H9 (cell line): ENCODE measurements at regions not wholly inside any gene's neighbourhood (a gene's known extent, or its start where the extent isn't known, plus 50 kb on each side); places are given as distances from the start of the nearest gene placed in this dataset.

Experiments used
- DNase-seq: peaks from one replicate; pipeline ENCODE4 v3.0.0-alpha.2; 2017
- H2AFZ ChIP-seq: one replicate; pipeline ENCODE4 v1.6.1; 2013; ENCODE audit warnings: mild to moderate bottlenecking, low read length, control low read depth, moderate library complexity
- H2AK5ac ChIP-seq: 2 replicates; pipeline ENCODE4 v1.6.1; 2013; ENCODE audit warnings: low read length, control low read depth, mixed read lengths; ENCODE audit not compliant: insufficient read length
- H2BK120ac ChIP-seq: one replicate; pipeline ENCODE4 v1.6.1; 2013; ENCODE audit warnings: low read depth, mild to moderate bottlenecking, low read length, control low read depth, inconsistent platforms; ENCODE audit not compliant: poor library complexity, severe bottlenecking
- H2BK12ac ChIP-seq: 2 replicates; pipeline ENCODE4 v1.6.1; 2013; ENCODE audit warnings: low read length, control low read depth, mixed read lengths, low read depth; ENCODE audit not compliant: insufficient read length
- H2BK15ac ChIP-seq: 2 replicates; pipeline ENCODE4 v1.6.1; 2013; ENCODE audit warnings: low read depth, low read length, control low read depth
- H2BK20ac ChIP-seq: one replicate; pipeline ENCODE4 v1.6.1; 2013; ENCODE audit warnings: low read depth, mild to moderate bottlenecking, low read length, control low read depth, inconsistent platforms; ENCODE audit not compliant: poor library complexity, severe bottlenecking
- H2BK5ac ChIP-seq: 2 replicates; pipeline ENCODE4 v1.6.1; 2013; ENCODE audit warnings: low read length, control low read depth, mixed read lengths; ENCODE audit not compliant: insufficient read length
- H3K14ac ChIP-seq: 2 replicates; pipeline ENCODE4 v1.6.1; 2013; ENCODE audit warnings: low read length, control low read depth; ENCODE audit not compliant: insufficient read depth
- H3K18ac ChIP-seq: 2 replicates; pipeline ENCODE4 v1.6.1; 2013; ENCODE audit warnings: low read depth, mild to moderate bottlenecking, mixed read lengths, low read length, control low read depth; ENCODE audit not compliant: insufficient read length
- H3K23ac ChIP-seq: 2 replicates; pipeline ENCODE4 v1.6.1; 2013; ENCODE audit warnings: low read length, control low read depth, mixed read lengths, low read depth; ENCODE audit not compliant: insufficient read length
- H3K23me2 ChIP-seq: 2 replicates; pipeline ENCODE4 v1.6.1; 2013; ENCODE audit warnings: low read depth, mild to moderate bottlenecking, mixed read lengths, low read length, control low read depth; ENCODE audit not compliant: insufficient read length, poor library complexity, severe bottlenecking
- H3K27ac ChIP-seq: 2 replicates; pipeline ENCODE4 v1.5.1; 2013; ENCODE audit warnings: low read length, control low read depth, mixed read lengths, low read depth; ENCODE audit not compliant: insufficient read length
- H3K27me3 ChIP-seq: 2 replicates; pipeline ENCODE4 v1.6.1; 2013; ENCODE audit warnings: low read length, control low read depth, inconsistent platforms; ENCODE audit not compliant: insufficient read depth
- H3K4ac ChIP-seq: 2 replicates; pipeline ENCODE4 v1.6.1; 2013; ENCODE audit warnings: low read depth, mild to moderate bottlenecking, control low read depth, inconsistent platforms, low read length, moderate library complexity
- H3K4me1 ChIP-seq: 2 replicates; pipeline ENCODE4 v1.6.1; 2013; ENCODE audit warnings: low read length, control low read depth, inconsistent platforms; ENCODE audit not compliant: insufficient read depth
- H3K4me2 ChIP-seq: 2 replicates; pipeline ENCODE4 v1.6.1; 2013; ENCODE audit warnings: low read length, control low read depth, mixed read lengths; ENCODE audit not compliant: insufficient read length, insufficient read depth
- H3K56ac ChIP-seq: 2 replicates; pipeline ENCODE4 v1.6.1; 2013; ENCODE audit warnings: low read depth, mild to moderate bottlenecking, mixed read lengths, low read length, control low read depth; ENCODE audit not compliant: insufficient read length
- H3K79me1 ChIP-seq: 2 replicates; pipeline ENCODE4 v1.6.1; 2013; ENCODE audit warnings: low read depth, mild to moderate bottlenecking, moderate library complexity, low read length, control low read depth, inconsistent platforms; ENCODE audit not compliant: insufficient read depth, poor library complexity, severe bottlenecking
- H3K79me2 ChIP-seq: 2 replicates; pipeline ENCODE4 v1.6.1; 2013; ENCODE audit warnings: low read length, control low read depth, inconsistent platforms; ENCODE audit not compliant: insufficient read depth
- H3K9ac ChIP-seq: 2 replicates; pipeline ENCODE4 v1.6.1; 2013; ENCODE audit warnings: low read length, control low read depth, mixed read lengths; ENCODE audit not compliant: insufficient read length; ENCODE audit errors: extremely low read depth
- H3K9me3 ChIP-seq: one replicate; pipeline ENCODE4 v1.6.1; 2013; ENCODE audit warnings: low read depth, low read length, inconsistent platforms; ENCODE audit not compliant: control insufficient read depth
- H3T11ph ChIP-seq: one replicate; pipeline ENCODE4 v1.6.1; 2013; ENCODE audit warnings: mild to moderate bottlenecking, low read length, control low read depth, inconsistent platforms
- H4K20me1 ChIP-seq: one replicate; pipeline ENCODE4 v1.6.1; 2013; ENCODE audit not compliant: control insufficient read depth, insufficient read length, insufficient read depth
- H4K5ac ChIP-seq: 2 replicates; pipeline ENCODE4 v1.6.1; 2013; ENCODE audit warnings: low read depth, mild to moderate bottlenecking, mixed read lengths, low read length, control low read depth; ENCODE audit not compliant: insufficient read length
- H4K8ac ChIP-seq: replicated peaks from 2 replicates; pipeline ENCODE4 v1.6.1; 2013; ENCODE audit warnings: low read length, control low read depth, mixed read lengths, low read depth; ENCODE audit not compliant: insufficient read length
- H4K91ac ChIP-seq: 2 replicates; pipeline ENCODE4 v1.6.1; 2013; ENCODE audit warnings: low read depth, mild to moderate bottlenecking, moderate library complexity, mixed read lengths, low read length, control low read depth; ENCODE audit not compliant: insufficient read length
- H3K27ac Mint-ChIP-seq, 3 experiments: 2 replicates in 2 of 3; 3 replicates in 1 of 3; pipeline ENCODE4 v1.8.0; 2020 to 2021; ENCODE audit warnings: mixed read lengths in 3 of 3, mild to moderate bottlenecking in 1 of 3, moderate library complexity in 1 of 3
- H3K27me3 Mint-ChIP-seq: 2 replicates; pipeline ENCODE4 v1.8.0; 2021; ENCODE audit warnings: low read depth, mild to moderate bottlenecking, moderate library complexity, mixed read lengths
- H3K36me3 Mint-ChIP-seq, 3 experiments: 2 replicates in 2 of 3; 3 replicates in 1 of 3; pipeline ENCODE4 v1.8.0; 2020 to 2021; ENCODE audit warnings: low read depth in 3 of 3, mixed read lengths in 3 of 3; ENCODE audit not compliant: insufficient read depth in 1 of 3
- H3K4me1 Mint-ChIP-seq, 2 experiments: 2 replicates each; pipeline ENCODE4 v1.8.0; 2020; ENCODE audit warnings: mixed read lengths in 2 of 2
- H3K4me3 Mint-ChIP-seq, 2 experiments: 2 replicates in 1 of 2; 3 replicates in 1 of 2; pipeline ENCODE4 v1.8.0; 2020 to 2021; ENCODE audit warnings: mild to moderate bottlenecking in 2 of 2, mixed read lengths in 2 of 2, moderate library complexity in 1 of 2
- H3K9me3 Mint-ChIP-seq, 2 experiments: 2 replicates in 1 of 2; 3 replicates in 1 of 2; pipeline ENCODE4 v1.8.0; 2020; ENCODE audit warnings: mild to moderate bottlenecking in 2 of 2, mixed read lengths in 2 of 2, moderate library complexity in 1 of 2
- WGBS: extraction: QIAGEN DNeasy Blood & Tissue Kit; methylation state at CpG from one replicate; pipeline ENCODE4 v1.1.7; 2013; ENCODE audit warnings: missing lambda C conversion rate, low lambda C conversion rate, mixed read lengths; ENCODE audit not compliant: insufficient read length; ENCODE audit errors: extremely low coverage; 5-methylcytosine and 5-hydroxymethylcytosine counted together
- TF ChIP-seq, protein P1 (sequence below): fragments of 200-600 bp; sonication (generic); conservative IDR thresholded peaks from 3 replicates; pipeline ENCODE4 v1.8.0; 2021; ENCODE audit warnings: antibody characterized with exemption, mild to moderate bottlenecking

DNA sequence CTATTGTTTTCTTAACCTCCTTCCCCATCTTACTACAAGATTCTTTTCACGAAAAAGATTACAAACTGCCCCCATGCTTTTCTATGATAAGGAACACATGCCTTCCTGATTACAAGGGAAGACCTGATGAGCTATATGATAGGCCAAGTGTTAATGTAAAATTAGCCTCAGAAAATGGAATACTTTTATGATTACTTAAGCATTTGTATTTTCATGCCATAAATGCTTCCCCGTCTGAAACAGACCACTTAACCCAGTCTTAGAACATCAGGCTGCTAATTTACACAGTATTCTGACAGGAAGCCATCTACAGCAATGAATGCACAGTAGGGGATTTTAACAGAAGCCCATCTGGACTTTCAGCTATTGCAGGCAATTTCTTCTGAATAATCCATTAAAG is 274.9 kb downstream of the HAO1 start:
- no peaks in the 10 kb centered on the region for H4K20me1 ChIP-seq
- H2BK15ac ChIP-seq: no peak overlapping the region
- Mint-ChIP-seq H3K9me3 (no peaks in the 10 kb centered on the region), H3K36me3 (no peaks in the 10 kb centered on the region; a peak in 1 of 7 replicates), H3K4me3 (no peak overlapping the region), H3K27me3 (no peaks in the 10 kb centered on the region), H3K27ac (no peak overlapping the region; a peak in 1 of 7 replicates), H3K4me1 (peaks cover 8 to 9% of the 10 kb centered on the region in 2 experiments)
- no peak overlapping the region for H3K4me2 ChIP-seq
- H3K9ac ChIP-seq: no peak overlapping the region
- no peaks in the 10 kb centered on the region for H3K27me3 ChIP-seq
- no peak overlapping the region for H3K56ac ChIP-seq
- no peak overlapping the region for H4K8ac ChIP-seq
- no peak overlapping the region for H3K14ac ChIP-seq
- no peak for DNase-seq
- H3K4ac ChIP-seq: no peak overlapping the region
- no peak overlapping the region for H2BK12ac ChIP-seq
- TF ChIP-seq, protein P1, sequence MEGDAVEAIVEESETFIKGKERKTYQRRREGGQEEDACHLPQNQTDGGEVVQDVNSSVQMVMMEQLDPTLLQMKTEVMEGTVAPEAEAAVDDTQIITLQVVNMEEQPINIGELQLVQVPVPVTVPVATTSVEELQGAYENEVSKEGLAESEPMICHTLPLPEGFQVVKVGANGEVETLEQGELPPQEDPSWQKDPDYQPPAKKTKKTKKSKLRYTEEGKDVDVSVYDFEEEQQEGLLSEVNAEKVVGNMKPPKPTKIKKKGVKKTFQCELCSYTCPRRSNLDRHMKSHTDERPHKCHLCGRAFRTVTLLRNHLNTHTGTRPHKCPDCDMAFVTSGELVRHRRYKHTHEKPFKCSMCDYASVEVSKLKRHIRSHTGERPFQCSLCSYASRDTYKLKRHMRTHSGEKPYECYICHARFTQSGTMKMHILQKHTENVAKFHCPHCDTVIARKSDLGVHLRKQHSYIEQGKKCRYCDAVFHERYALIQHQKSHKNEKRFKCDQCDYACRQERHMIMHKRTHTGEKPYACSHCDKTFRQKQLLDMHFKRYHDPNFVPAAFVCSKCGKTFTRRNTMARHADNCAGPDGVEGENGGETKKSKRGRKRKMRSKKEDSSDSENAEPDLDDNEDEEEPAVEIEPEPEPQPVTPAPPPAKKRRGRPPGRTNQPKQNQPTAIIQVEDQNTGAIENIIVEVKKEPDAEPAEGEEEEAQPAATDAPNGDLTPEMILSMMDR: no peak
- H2BK20ac ChIP-seq: no peak overlapping the region
- H3K9me3 ChIP-seq: no peaks in the 10 kb centered on the region
- no peaks in the 10 kb centered on the region for H3K23me2 ChIP-seq
- no peaks in the 10 kb centered on the region for H3K4me1 ChIP-seq
- no peaks in the 10 kb centered on the region for H3K79me1 ChIP-seq
- no CpG with 5 or more reads among the region's 2 CpGs for WGBS
- no peak overlapping the region for H3K27ac ChIP-seq
- no peak overlapping the region for H3T11ph ChIP-seq
- H2BK5ac ChIP-seq: no peak overlapping the region
- no peak overlapping the region for H3K23ac ChIP-seq
- H4K5ac ChIP-seq: no peak overlapping the region
- no peak overlapping the region for H2BK120ac ChIP-seq
- no peak overlapping the region for H4K91ac ChIP-seq
- H3K79me2 ChIP-seq: no peaks in the 10 kb centered on the region
- no peak overlapping the region for H2AFZ ChIP-seq
- no peak overlapping the region for H3K18ac ChIP-seq
- H2AK5ac ChIP-seq: no peak overlapping the region
